HUES48 (cell line): ENCODE measurements at regions not wholly inside any gene's neighbourhood (a gene's known extent, or its start where the extent isn't known, plus 50 kb on each side); places are given as distances from the start of the nearest gene placed in this dataset.
A peak's percentile ranks its signal among the peaks of the same experiment; 100 is the strongest.

Experiments
- H3K27ac ChIP-seq: one replicate; pipeline ENCODE4 v1.7.0; 2013; ENCODE audit warnings: low read depth, low read length, inconsistent platforms
- H3K27me3 ChIP-seq: 2 replicates; pipeline ENCODE4 v1.6.1; 2013; ENCODE audit warnings: mild to moderate bottlenecking, low read length; ENCODE audit not compliant: control insufficient read depth, insufficient read depth
- H3K36me3 ChIP-seq: 2 replicates; pipeline ENCODE4 v1.6.1; 2013; ENCODE audit warnings: low read length; ENCODE audit not compliant: control insufficient read depth, insufficient read depth
- H3K4me1 ChIP-seq: 2 replicates; pipeline ENCODE4 v1.6.1; 2013; ENCODE audit warnings: mild to moderate bottlenecking, low read length; ENCODE audit not compliant: control insufficient read depth, insufficient read depth
- H3K4me3 ChIP-seq: 2 replicates; pipeline ENCODE4 v1.5.1; 2013; ENCODE audit warnings: mild to moderate bottlenecking, low read depth, low read length
- H3K9ac ChIP-seq: 2 replicates; pipeline ENCODE4 v1.6.1; 2013; ENCODE audit warnings: mild to moderate bottlenecking, low read depth, low read length, moderate library complexity
- H3K9me3 ChIP-seq: 2 replicates; pipeline ENCODE4 v1.6.1; 2013; ENCODE audit warnings: low read length; ENCODE audit not compliant: control insufficient read depth, insufficient read depth

DNA sequence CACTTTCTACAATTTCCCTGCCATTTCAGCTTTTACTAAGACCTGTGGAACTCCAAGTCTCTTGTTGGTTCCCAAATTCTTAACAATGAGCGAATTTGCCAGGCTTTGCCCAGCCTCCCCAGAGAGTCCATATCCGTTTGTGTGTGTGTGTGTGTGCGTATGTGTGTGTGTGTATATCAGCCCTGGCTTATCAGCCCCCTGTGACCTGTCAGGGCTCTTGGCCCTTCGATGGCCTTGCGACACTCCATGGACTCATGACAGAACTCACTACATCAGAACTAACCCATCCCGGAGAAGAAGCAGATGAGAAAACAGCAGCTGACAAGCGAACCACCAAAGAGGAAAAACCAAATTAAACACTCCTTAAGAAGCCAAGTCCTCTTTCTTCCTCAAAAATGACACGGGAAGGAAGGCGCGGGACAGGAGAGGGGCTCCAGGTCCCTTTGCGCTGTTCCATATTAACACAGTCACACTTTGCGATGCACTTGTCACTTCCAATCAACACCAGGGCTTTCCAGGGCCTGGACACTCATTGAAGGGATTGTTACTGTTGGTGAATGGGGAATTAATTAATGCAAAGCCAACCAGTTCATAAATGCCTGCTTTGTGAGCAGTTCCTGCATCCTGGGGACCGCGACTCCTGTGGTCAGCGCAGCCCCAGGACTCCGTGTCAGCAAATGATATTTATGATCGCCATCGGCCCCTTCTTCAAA is 524.0 kb downstream of the CD83 start:
- Histone ChIP-seq H3K9me3 (no peaks in the 10 kb centered on the region), H3K4me3 (no peak overlapping the region), H3K27ac (peak overlapping the region; percentile 88), H3K36me3 (no peaks in the 10 kb centered on the region), H3K9ac (no peak overlapping the region), H3K4me1 (peaks cover 40% of the 10 kb centered on the region), H3K27me3 (no peaks in the 10 kb centered on the region)

GRCh38 chr6:14642136-14642505 is 524.5 kb downstream of the CD83 start:
- Histone ChIP-seq H3K27me3 (no peaks in the 10 kb centered on the region), H3K4me1 (peaks cover 40% of the 10 kb centered on the region), H3K27ac (no peak overlapping the region), H3K36me3 (no peaks in the 10 kb centered on the region), H3K4me3 (no peak overlapping the region), H3K9me3 (no peaks in the 10 kb centered on the region), H3K9ac (no peak overlapping the region)

- H3K9ac ChIP-seq = no peak overlapping the region
- H3K4me3 ChIP-seq = no peak overlapping the region
- H3K36me3 ChIP-seq = no peaks in the 10 kb centered on the region
- no peak overlapping the region for H3K27ac ChIP-seq
- no peaks in the 10 kb centered on the region for H3K27me3 ChIP-seq
- peaks cover 40% of the 10 kb centered on the region for H3K4me1 ChIP-seq
- H3K9me3 ChIP-seq = no peaks in the 10 kb centered on the region
Measured at GRCh38 chr6:14642842-14643241, 525.3 kb downstream of the CD83 start.

DNA sequence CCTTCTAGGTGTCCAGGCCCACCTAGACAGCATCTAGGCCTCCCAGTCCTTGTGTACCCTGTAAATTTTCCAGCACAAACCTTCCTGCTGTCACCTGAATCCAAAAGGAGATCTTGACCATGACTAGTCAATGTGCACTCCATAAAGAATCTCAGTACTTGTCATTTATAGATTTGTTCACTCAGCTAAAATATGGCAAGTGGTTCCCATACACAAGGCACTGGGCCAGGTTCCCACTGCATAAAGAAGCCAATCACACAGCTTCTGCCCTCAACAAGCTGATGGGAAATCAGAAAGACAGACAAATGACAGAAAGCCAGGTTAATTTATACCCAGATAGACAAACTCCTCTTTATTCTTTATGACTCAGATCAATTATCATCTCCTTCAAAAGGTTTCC is 526.8 kb downstream of the CD83 start:
- H3K9me3 ChIP-seq = no peaks in the 10 kb centered on the region
- H3K27me3 ChIP-seq = no peaks in the 10 kb centered on the region
- peaks cover 30% of the 10 kb centered on the region for H3K4me1 ChIP-seq
- H3K27ac ChIP-seq = no peak overlapping the region
- no peak overlapping the region for H3K9ac ChIP-seq
- no peaks in the 10 kb centered on the region for H3K36me3 ChIP-seq
- no peak overlapping the region for H3K4me3 ChIP-seq

- no peaks in the 10 kb centered on the region for H3K9me3 ChIP-seq
- H3K36me3 ChIP-seq = no peaks in the 10 kb centered on the region
- no peak overlapping the region for H3K9ac ChIP-seq
- H3K4me1 ChIP-seq = peaks cover 22% of the 10 kb centered on the region
- no peak overlapping the region for H3K4me3 ChIP-seq
- H3K27me3 ChIP-seq = no peaks in the 10 kb centered on the region
- H3K27ac ChIP-seq = no peak overlapping the region
Measured at GRCh38 chr6:14645221-14645620, 527.6 kb downstream of the CD83 start.

GRCh38 chr6:14645841-14646240 is 528.3 kb downstream of the CD83 start:
- Histone ChIP-seq H3K27me3 (no peaks in the 10 kb centered on the region), H3K4me1 (peaks cover 16% of the 10 kb centered on the region), H3K9ac (no peak overlapping the region), H3K9me3 (no peaks in the 10 kb centered on the region), H3K27ac (no peak overlapping the region), H3K36me3 (no peaks in the 10 kb centered on the region), H3K4me3 (no peak overlapping the region)

GRCh38 chr6:14646371-14646770 is 528.8 kb downstream of the CD83 start:
- Histone ChIP-seq H3K27me3 (no peaks in the 10 kb centered on the region), H3K4me3 (no peak overlapping the region), H3K36me3 (no peaks in the 10 kb centered on the region), H3K27ac (no peak overlapping the region), H3K9ac (no peak overlapping the region), H3K9me3 (no peaks in the 10 kb centered on the region), H3K4me1 (peaks cover 10% of the 10 kb centered on the region)

DNA sequence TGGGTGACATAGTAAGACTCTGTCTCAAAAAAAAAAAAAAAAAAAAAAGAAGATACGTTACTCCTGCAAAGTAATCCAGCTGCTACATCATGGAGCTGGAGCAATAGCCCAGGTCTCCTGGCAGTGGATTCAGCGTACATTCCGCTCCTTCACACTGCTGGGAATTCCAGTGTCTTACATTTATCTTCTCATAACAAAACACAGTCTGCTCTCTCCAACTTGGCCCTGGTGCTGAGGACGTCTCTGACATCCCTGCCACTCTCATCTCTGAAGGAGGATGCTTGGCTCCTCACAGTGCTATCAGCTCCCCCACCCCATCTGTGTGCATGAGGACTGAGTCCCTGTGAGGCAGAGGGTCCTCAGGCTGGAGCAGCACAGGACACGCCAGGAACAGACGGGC is 529.8 kb downstream of the CD83 start:
- no peak overlapping the region for H3K9ac ChIP-seq
- no peaks in the 10 kb centered on the region for H3K36me3 ChIP-seq
- H3K27me3 ChIP-seq = no peaks in the 10 kb centered on the region
- H3K4me3 ChIP-seq = no peak overlapping the region
- no peak overlapping the region for H3K27ac ChIP-seq
- H3K4me1 ChIP-seq = peaks cover under 1% of the 10 kb centered on the region
- no peaks in the 10 kb centered on the region for H3K9me3 ChIP-seq

DNA sequence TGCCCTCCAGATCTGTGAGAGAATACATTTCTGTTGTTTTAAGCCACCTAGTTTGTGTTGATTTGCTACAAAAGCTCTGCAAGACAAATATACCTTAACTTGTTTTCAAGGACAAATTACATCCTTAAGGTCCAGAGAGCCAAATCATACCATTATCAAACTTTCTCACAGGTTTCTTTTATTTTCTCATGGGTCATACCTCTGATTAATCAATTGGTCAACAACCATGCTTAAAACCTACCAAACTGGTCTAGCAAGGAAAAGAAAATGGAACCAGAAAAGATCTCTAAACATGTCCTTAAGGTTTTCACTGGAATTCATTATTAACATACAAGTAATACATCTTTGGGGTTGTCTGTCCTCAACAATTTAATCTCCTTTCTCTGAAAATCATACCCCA is 535.0 kb downstream of the CD83 start:
- Histone ChIP-seq H3K27ac (no peak overlapping the region), H3K9me3 (no peaks in the 10 kb centered on the region)

GRCh38 chr6:14655201-14656061 is 537.9 kb downstream of the CD83 start:
- H3K36me3 ChIP-seq = no peaks in the 10 kb centered on the region
- H3K9ac ChIP-seq = no peak overlapping the region
- H3K9me3 ChIP-seq = no peaks in the 10 kb centered on the region
- H3K4me1 ChIP-seq = peaks cover 17% of the 10 kb centered on the region
- H3K4me3 ChIP-seq = no peak overlapping the region
- H3K27ac ChIP-seq = no peak overlapping the region
- no peaks in the 10 kb centered on the region for H3K27me3 ChIP-seq

More for the DNA sequence above, 535.0 kb downstream of the CD83 start:
- Histone ChIP-seq H3K4me1 (no peaks in the 10 kb centered on the region), H3K4me3 (no peak overlapping the region), H3K9ac (no peak overlapping the region), H3K36me3 (no peaks in the 10 kb centered on the region), H3K27me3 (no peaks in the 10 kb centered on the region)

- H3K9me3 ChIP-seq = no peaks in the 10 kb centered on the region
- H3K27ac ChIP-seq = no peak overlapping the region
- H3K4me1 ChIP-seq = peaks cover 23% of the 10 kb centered on the region
- no peaks in the 10 kb centered on the region for H3K27me3 ChIP-seq
- H3K4me3 ChIP-seq = no peak overlapping the region
- H3K36me3 ChIP-seq = no peaks in the 10 kb centered on the region
- no peak overlapping the region for H3K9ac ChIP-seq
Measured at GRCh38 chr6:14656078-14656521, 538.5 kb downstream of the CD83 start.
